Epithelial cell of proximal tubule (primary cell): ENCODE measurements at regions not wholly inside any gene's neighbourhood (a gene's known extent, or its start where the extent isn't known, plus 50 kb on each side); places are given as distances from the start of the nearest gene placed in this dataset.

Source experiments
- DNase-seq: peaks from one replicate; pipeline ENCODE4 v3.0.0-alpha.2; 2011; ENCODE audit warnings: low read depth
- H3K4me3 ChIP-seq: 2 replicates; pipeline ENCODE4 v1.5.1; 2011; ENCODE audit warnings: low read depth, mild to moderate bottlenecking, low read length
- CTCF ChIP-seq: conservative IDR thresholded peaks from 2 replicates; pipeline ENCODE4 v1.5.1; 2012; ENCODE audit warnings: low read depth, mild to moderate bottlenecking, low read length

GRCh38 chr2:103103678-103104077 lies 341.8 kb downstream of the TMEM182 start:
- no peak overlapping the region for H3K4me3 ChIP-seq
- no peak for TF ChIP-seq CTCF
- no peak for DNase-seq

GRCh38 chr2:103119352-103119751 lies 357.5 kb downstream of the TMEM182 start:
- DNase-seq: no peak
- no peak for TF ChIP-seq CTCF
- no peak overlapping the region for H3K4me3 ChIP-seq

GRCh38 chr2:103121106-103121505 lies 359.3 kb downstream of the TMEM182 start:
- no peak for TF ChIP-seq CTCF
- no peak overlapping the region for H3K4me3 ChIP-seq

GRCh38 chr2:103123516-103123915 lies 361.7 kb downstream of the TMEM182 start:
- DNase-seq: no peak
- TF ChIP-seq CTCF: no peak
- no peak overlapping the region for H3K4me3 ChIP-seq

More at GRCh38 chr2:103121106-103121505, 359.3 kb downstream of the TMEM182 start:
- DNase-seq: no peak

- H3K4me3 ChIP-seq: no peak overlapping the region
- TF ChIP-seq CTCF: no peak
- no peak for DNase-seq
Measured at GRCh38 chr2:103130857-103131256, 369.0 kb downstream of the TMEM182 start.

- no peak overlapping the region for H3K4me3 ChIP-seq
- no peak for DNase-seq
- no peak for TF ChIP-seq CTCF
Measured at GRCh38 chr2:103132536-103133217, 370.8 kb downstream of the TMEM182 start.

GRCh38 chr2:103135679-103136078 lies 373.8 kb downstream of the TMEM182 start:
- TF ChIP-seq CTCF: no peak
- H3K4me3 ChIP-seq: no peak overlapping the region
- DNase-seq: no peak
